IMR-90 (cell line): ENCODE measurements at regions not wholly inside any gene's neighbourhood (a gene's known extent, or its start where the extent isn't known, plus 50 kb on each side); places are given as distances from the start of the nearest gene placed in this dataset.

ENCODE experiments used
- ATAC-seq: fragments of 200-7000 bp; cut with Tn5 transposase; 2 replicates; pipeline ENCODE4 v1.9.1; 2020; ENCODE audit warnings: low read depth, mild to moderate bottlenecking, moderate library complexity
- BruUV-seq: library from RNA; stranded (reverse); fragments of 400-500 nt; replicated peaks from 2 replicates; lab custom pipeline; 2021; lab: Mats Ljungman, UMichigan
- CTCF ChIA-PET: fragments of 300-600 bp; formaldehyde crosslinking; extraction: SDS; loops from one replicate; lab custom pipeline; 2021; ENCODE audit warnings: antibody characterized with exemption; lab: Yijun Ruan, JAX
- POLR2A ChIA-PET: fragments of 300-600 bp; sonication (Branson Sonifier 250); formaldehyde crosslinking; loops from one replicate; lab custom pipeline; 2022; ENCODE audit warnings: antibody characterized with exemption; ENCODE audit not compliant: unreplicated experiment; lab: Charles Lee
- DNase-seq: peaks from one replicate; pipeline ENCODE4 v3.0.0; 2013
- H2AFZ ChIP-seq: replicated peaks from 2 replicates; pipeline ENCODE3; 2013; ENCODE audit warnings: low read length, mild to moderate bottlenecking; ENCODE audit not compliant: poor library complexity
- H2AK5ac ChIP-seq: 2 replicates; pipeline ENCODE4 v1.6.1; 2013; ENCODE audit warnings: low read depth, low read length, inconsistent platforms
- H2AK9ac ChIP-seq: replicated peaks from 2 replicates; pipeline ENCODE3; 2013; ENCODE audit warnings: mild to moderate bottlenecking, low read depth, low read length, moderate library complexity; ENCODE audit not compliant: poor library complexity
- H2BK120ac ChIP-seq: 2 replicates; pipeline ENCODE4 v1.6.1; 2013; ENCODE audit warnings: low read depth, low read length, inconsistent platforms
- H2BK15ac ChIP-seq: 3 replicates; pipeline ENCODE4 v1.6.1; 2013; ENCODE audit warnings: low read depth, low read length, inconsistent platforms
- H2BK20ac ChIP-seq: 2 replicates; pipeline ENCODE4 v1.6.1; 2013; ENCODE audit warnings: low read depth, mild to moderate bottlenecking, inconsistent platforms, low read length, moderate library complexity
- H2BK5ac ChIP-seq: 2 replicates; pipeline ENCODE4 v1.6.1; 2013; ENCODE audit warnings: mild to moderate bottlenecking, low read depth, low read length, inconsistent platforms; ENCODE audit not compliant: poor library complexity, severe bottlenecking
- H3K14ac ChIP-seq: replicated peaks from 2 replicates; pipeline ENCODE4 v1.6.1; 2013; ENCODE audit warnings: low read depth, low read length, inconsistent platforms
- H3K18ac ChIP-seq: 2 replicates; pipeline ENCODE4 v1.6.1; 2013; ENCODE audit warnings: low read depth, low read length, control low read depth
- H3K23ac ChIP-seq: 2 replicates; pipeline ENCODE4 v1.6.1; 2013; ENCODE audit warnings: low read depth, low read length, inconsistent platforms
- H3K27ac ChIP-seq: 2 replicates; pipeline ENCODE4 v1.5.1; 2013; ENCODE audit warnings: mild to moderate bottlenecking, control low read depth, low read length; ENCODE audit not compliant: insufficient read depth
- H3K27me3 ChIP-seq: 2 replicates; pipeline ENCODE4 v1.6.1; 2013; ENCODE audit warnings: low read length; ENCODE audit not compliant: control insufficient read depth, insufficient read depth
- H3K36me3 ChIP-seq: 2 replicates; pipeline ENCODE4 v1.6.1; 2013; ENCODE audit warnings: low read length, mixed read lengths; ENCODE audit not compliant: control insufficient read depth, insufficient read depth
- H3K4ac ChIP-seq: 2 replicates; pipeline ENCODE4 v1.6.1; 2013; ENCODE audit warnings: low read depth, low read length, inconsistent platforms
- H3K4me1 ChIP-seq: 2 replicates; pipeline ENCODE4 v1.6.1; 2013; ENCODE audit warnings: low read length, mixed read lengths; ENCODE audit not compliant: control insufficient read depth, insufficient read depth
- H3K4me2 ChIP-seq: 2 replicates; pipeline ENCODE4 v1.6.1; 2013; ENCODE audit warnings: low read depth, mild to moderate bottlenecking, control low read depth, low read length, moderate library complexity
- H3K4me3 ChIP-seq: 2 replicates; pipeline ENCODE4 v1.5.1; 2013; ENCODE audit warnings: low read depth, mild to moderate bottlenecking, control low read depth, low read length, moderate library complexity; ENCODE audit not compliant: insufficient read depth
- H3K56ac ChIP-seq: 2 replicates; pipeline ENCODE4 v1.6.1; 2013; ENCODE audit warnings: low read length, inconsistent platforms; ENCODE audit not compliant: insufficient read depth; ENCODE audit errors: extremely low read depth
- H3K79me1 ChIP-seq, 2 experiments: 2 replicates each; pipeline ENCODE4 v1.6.1; 2013; ENCODE audit warnings: low read length in 2 of 2, inconsistent platforms in 1 of 2, low read depth in 1 of 2
- H3K9ac ChIP-seq: 2 replicates; pipeline ENCODE4 v1.6.1; 2013; ENCODE audit warnings: low read depth, low read length, control low read depth
- H3K9me1 ChIP-seq: 2 replicates; pipeline ENCODE4 v1.6.1; 2013; ENCODE audit warnings: low read length, inconsistent platforms; ENCODE audit not compliant: insufficient read depth
- H3K9me3 ChIP-seq: 2 replicates; pipeline ENCODE4 v1.6.1; 2013; ENCODE audit warnings: low read length; ENCODE audit not compliant: control insufficient read depth, insufficient read depth
- H4K20me1 ChIP-seq: 2 replicates; pipeline ENCODE4 v1.6.1; 2013; ENCODE audit warnings: low read length, inconsistent platforms; ENCODE audit not compliant: insufficient read depth
- H4K5ac ChIP-seq: 2 replicates; pipeline ENCODE4 v1.6.1; 2013; ENCODE audit warnings: mild to moderate bottlenecking, low read depth, low read length, control low read depth
- H4K8ac ChIP-seq, 2 experiments: 2 replicates each; pipeline ENCODE4 v1.6.1; 2013; ENCODE audit warnings: low read depth in 2 of 2, low read length in 2 of 2, control low read depth in 1 of 2, inconsistent platforms in 1 of 2
- H4K91ac ChIP-seq: 2 replicates; pipeline ENCODE4 v1.6.1; 2013; ENCODE audit warnings: low read depth, low read length, inconsistent platforms; ENCODE audit not compliant: insufficient read depth
- BHLHE40 ChIP-seq: fragments of 150-350 bp; IDR thresholded peaks from 2 replicates; pipeline ENCODE4 v1.6.1; 2016; ENCODE audit warnings: mild to moderate bottlenecking, low read depth, low read length
- CEBPB ChIP-seq: IDR thresholded peaks from 2 replicates; pipeline ENCODE4 v1.6.1; 2012; ENCODE audit warnings: low read depth, low read length, improper control_type of control experiment
- CHD1 ChIP-seq: IDR thresholded peaks from 2 replicates; pipeline ENCODE4 v1.6.1; 2012; ENCODE audit warnings: low read depth, low read length, improper control_type of control experiment
- CTCF ChIP-seq: conservative IDR thresholded peaks from 2 replicates; pipeline ENCODE4 v1.5.1; 2012; ENCODE audit warnings: mild to moderate bottlenecking, low read depth, low read length, improper control_type of control experiment
- FOS ChIP-seq: fragments of 150-350 bp; IDR thresholded peaks from 2 replicates; pipeline ENCODE4 v1.6.1; 2016; ENCODE audit warnings: low read depth, low read length
- MAFK ChIP-seq: IDR thresholded peaks from 2 replicates; pipeline ENCODE4 v1.6.1; 2012; ENCODE audit warnings: low read depth, low read length, improper control_type of control experiment
- MAZ ChIP-seq: IDR thresholded peaks from 2 replicates; pipeline ENCODE4 v1.6.1; 2012; ENCODE audit warnings: low read depth, mild to moderate bottlenecking, low read length, improper control_type of control experiment, moderate library complexity, borderline replicate concordance
- MXI1 ChIP-seq: IDR thresholded peaks from 2 replicates; pipeline ENCODE4 v1.6.1; 2012; ENCODE audit warnings: low read depth, mild to moderate bottlenecking, low read length, moderate library complexity, borderline replicate concordance
- POLR2A ChIP-seq: IDR thresholded peaks from 2 replicates; pipeline ENCODE4 v1.6.1; 2012; ENCODE audit warnings: mild to moderate bottlenecking, low read depth, low read length
- RAD21 ChIP-seq: IDR thresholded peaks from 2 replicates; pipeline ENCODE4 v1.6.1; 2012; ENCODE audit warnings: low read length, improper control_type of control experiment
- RCOR1 ChIP-seq: IDR thresholded peaks from 2 replicates; pipeline ENCODE4 v1.6.1; 2012; ENCODE audit warnings: mild to moderate bottlenecking, low read length, improper control_type of control experiment; ENCODE audit not compliant: insufficient replicate concordance
- RFX5 ChIP-seq: IDR thresholded peaks from 2 replicates; pipeline ENCODE4 v1.8.0; 2012; ENCODE audit warnings: low read depth, mild to moderate bottlenecking, low read length, moderate library complexity
- SMC3 ChIP-seq: fragments of 150-350 bp; IDR thresholded peaks from 2 replicates; pipeline ENCODE4 v1.6.1; 2016; ENCODE audit warnings: low read depth, mild to moderate bottlenecking, antibody characterized with exemption, low read length, moderate library complexity
- USF2 ChIP-seq: fragments of 150-350 bp; IDR thresholded peaks from 2 replicates; pipeline ENCODE4 v1.6.1; 2017; ENCODE audit warnings: mild to moderate bottlenecking, antibody characterized with exemption, low read length, low read depth
- WGBS, 2 experiments: methylation state at CpG; one replicate each; pipeline versions ENCODE4 v1.1.5 to v1.1.7; 2013; ENCODE audit warnings: missing lambda C conversion rate in 2 of 2; ENCODE audit not compliant: insufficient read length in 1 of 2; ENCODE audit errors: extremely low coverage in 2 of 2; 5-methylcytosine and 5-hydroxymethylcytosine counted together
- dilution Hi-C: fragments of 300-500 bp; cut with HindIII; formaldehyde crosslinking; loops from one replicate; pipeline ENCODE4 v1.14.3; 2018; ENCODE audit warnings: low sequenced_read_pairs; ENCODE audit not compliant: unreplicated experiment
- in situ Hi-C: fragments of 300-500 bp; cut with MboI; formaldehyde crosslinking; loops from 3 replicates; pipeline ENCODE4 v1.14.3; 2019; ENCODE audit warnings: low sequenced_read_pairs, inconsistent platforms, mixed read lengths
- intact Hi-C: fragments of 100-400 bp; cut with micrococcal nuclease; formaldehyde crosslinking; loops from 2 replicates; pipeline ENCODE4 v1.10.0; 2022

GRCh38 chr10:117699436-117700075 lies 157.0 kb downstream of the EMX2 start:
- H3K4me1 ChIP-seq, result no peaks in the 10 kb centered on the region
- no peak overlapping the region for H2BK20ac ChIP-seq
- TF ChIP-seq CTCF, result no peak
- no peak for TF ChIP-seq SMC3
- TF ChIP-seq FOS, result no peak
- no peak for TF ChIP-seq POLR2A
- TF ChIP-seq MXI1, result no peak
- no peak for TF ChIP-seq RAD21
- TF ChIP-seq CEBPB, result no peak
- no peak for TF ChIP-seq BHLHE40
- TF ChIP-seq MAZ, result no peak
- no peak for TF ChIP-seq RFX5
- no peak for TF ChIP-seq USF2
- no peak for TF ChIP-seq CHD1
- TF ChIP-seq RCOR1, result no peak
- TF ChIP-seq MAFK, result no peak
- no peak overlapping the region for H3K18ac ChIP-seq
- dilution Hi-C loops, result no loop called here
- no peak overlapping the region for H2BK120ac ChIP-seq
- H2BK5ac ChIP-seq, result no peak overlapping the region
- no peak overlapping the region for H3K9ac ChIP-seq
- peaks cover 22% of the 10 kb centered on the region; the same call in 1 of the 2 replicates for H3K9me3 ChIP-seq
- no peak for DNase-seq
- intact Hi-C loops, result no loop called here
- H4K20me1 ChIP-seq, result no peaks in the 10 kb centered on the region
- H2AFZ ChIP-seq, result no peak overlapping the region
- no peaks in the 10 kb centered on the region for H3K27me3 ChIP-seq
- H3K14ac ChIP-seq, result no peak overlapping the region
- 65% methylated on average over 5 of the region's 7 CpGs; no CpG with 5 or more reads in 1 of the 2 experiments for WGBS, 2 experiments
- no peaks in the 10 kb centered on the region for H3K79me1 ChIP-seq
- H3K4me2 ChIP-seq, result no peak overlapping the region
- CTCF ChIA-PET, result no interaction called here
- H2BK15ac ChIP-seq, result no peak overlapping the region
- no peak for ATAC-seq
- BruUV-seq, result no TSS peak
- no peak overlapping the region for H3K4me3 ChIP-seq
- in situ Hi-C loops, result no loop called here
- H2AK5ac ChIP-seq, result no peak overlapping the region
- POLR2A ChIA-PET, result no interaction called here
- H3K4ac ChIP-seq, result no peak overlapping the region
- no peak overlapping the region for H3K27ac ChIP-seq
- H3K9me1 ChIP-seq, result no peaks in the 10 kb centered on the region
- H3K23ac ChIP-seq, result no peak overlapping the region
- no peak overlapping the region for H4K8ac ChIP-seq
- H3K36me3 ChIP-seq, result no peaks in the 10 kb centered on the region
- no peak overlapping the region for H4K91ac ChIP-seq
- H4K5ac ChIP-seq, result no peak overlapping the region
- no peak overlapping the region for H2AK9ac ChIP-seq
- H3K56ac ChIP-seq, result no peak overlapping the region
